Right cardiac atrium (tissue), 5 donors: ENCODE measurements at regions not wholly inside any gene's neighbourhood (a gene's known extent, or its start where the extent isn't known, plus 50 kb on each side); places are given as distances from the start of the nearest gene placed in this dataset.

ENCODE experiments used
- ATAC-seq, 2 donors: fragments of 200-7000 bp; cut with Tn5 transposase; one replicate each; pipeline versions ENCODE4 v1.8.0 to v1.9.1; 2020; ENCODE audit warnings: moderate library complexity in 2 of 2, mild to moderate bottlenecking in 1 of 2
- DNase-seq, 3 donors: peaks; one replicate each; pipeline ENCODE4 v3.0.0-alpha.2; 2020
- H3K27ac ChIP-seq: one replicate; pipeline ENCODE4 v1.5.1; 2013; ENCODE audit warnings: mild to moderate bottlenecking, low read length, control low read depth, moderate library complexity
- H3K27me3 ChIP-seq: one replicate; pipeline ENCODE4 v1.6.1; 2013; ENCODE audit not compliant: control insufficient read depth, insufficient read depth
- H3K4me1 ChIP-seq: one replicate; pipeline ENCODE4 v1.6.1; 2013; ENCODE audit warnings: low read length; ENCODE audit not compliant: control insufficient read depth, insufficient read depth
- H3K4me3 ChIP-seq: one replicate; pipeline ENCODE4 v1.5.1; 2013; ENCODE audit warnings: low read length, control low read depth
- H3K9me3 ChIP-seq: one replicate; pipeline ENCODE4 v1.6.1; 2013; ENCODE audit warnings: low read length; ENCODE audit not compliant: control insufficient read depth
- WGBS: extraction: QIAGEN DNeasy Blood & Tissue Kit; methylation state at CpG from one replicate; pipeline ENCODE4 v1.1.7; 2013; 5-methylcytosine and 5-hydroxymethylcytosine counted together
- intact Hi-C, 4 donors: fragments of 100-400 bp; cut with DNase I; formaldehyde crosslinking; loops; one replicate each; pipeline versions ENCODE4 v1.11.0 to v1.14.0; 2022 to 2023
- donor health status: healthy with polysubstance abuse.
- donor health status: DM: no; HTN: yes; CAD: no.
- donor health status: DM: no; HTN: no; CAD: no.
- donor health status: DM: no; HTN: yes; CAD: no; lungs with severe emphysema.
- donor health status: DM: yes; HTN: yes; CAD: no.

DNA sequence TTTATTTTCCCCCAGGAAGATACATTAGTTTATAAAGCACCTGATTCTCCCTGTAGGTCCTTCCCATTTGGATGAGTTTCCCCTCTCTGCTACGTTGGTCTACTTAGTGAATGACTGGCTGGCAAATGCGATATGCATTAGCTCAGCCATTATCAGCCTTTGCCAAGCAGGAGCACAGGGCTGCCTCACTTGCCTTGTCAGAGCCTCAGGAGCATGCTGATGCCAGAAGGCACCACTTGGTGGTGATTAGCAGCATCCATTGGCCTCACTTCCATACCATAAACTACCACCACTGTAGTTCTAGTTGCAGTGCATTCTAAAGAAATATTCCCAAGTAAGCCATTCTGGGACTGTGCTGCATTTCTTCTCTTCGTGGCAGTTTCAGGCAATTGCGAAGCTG lies 442.8 kb upstream of the CHST9 start:
- intact Hi-C loops: no loop called here
- no peak for ATAC-seq
- no peak for DNase-seq

GRCh38 chr18:27621236-27621890 lies 436.3 kb upstream of the CHST9 start:
- DNase-seq: no peak
- ATAC-seq: no peak
- Histone ChIP-seq H3K4me3 (no peak overlapping the region), H3K9me3 (no peaks in the 10 kb centered on the region), H3K27me3 (no peaks in the 10 kb centered on the region), H3K27ac (no peak overlapping the region), H3K4me1 (no peaks in the 10 kb centered on the region)
- intact Hi-C loops: no loop called here
- 58% methylated on average over 2 of the region's 2 CpGs for WGBS

More for the DNA sequence above, 442.8 kb upstream of the CHST9 start:
- H3K4me1 ChIP-seq: no peaks in the 10 kb centered on the region
- no peak overlapping the region for H3K27ac ChIP-seq
- 67% methylated on average over 4 of the region's 4 CpGs for WGBS
- no peaks in the 10 kb centered on the region for H3K9me3 ChIP-seq
- no peak overlapping the region for H3K4me3 ChIP-seq
- no peaks in the 10 kb centered on the region for H3K27me3 ChIP-seq

GRCh38 chr18:27619906-27620305 lies 434.8 kb upstream of the CHST9 start:
- Histone ChIP-seq H3K9me3 (no peaks in the 10 kb centered on the region), H3K4me1 (no peaks in the 10 kb centered on the region), H3K4me3 (no peak overlapping the region), H3K27me3 (no peaks in the 10 kb centered on the region), H3K27ac (peak overlapping the region; percentile 70)
- intact Hi-C loops: no loop called here
- 64% methylated on average over 4 of the region's 4 CpGs for WGBS
- DNase-seq (peak in 2 of 3 donors; percentile 16 to 18), ATAC-seq (peak; percentile 82 to 91)

- Histone ChIP-seq H3K27me3 (no peaks in the 10 kb centered on the region), H3K9me3 (no peaks in the 10 kb centered on the region), H3K27ac (no peak overlapping the region), H3K4me1 (no peaks in the 10 kb centered on the region), H3K4me3 (no peak overlapping the region)
- DNase-seq (no peak), ATAC-seq (no peak)
- WGBS: 76% methylated on average over 6 of the region's 6 CpGs
- intact Hi-C loops: no loop called here
Measured at GRCh38 chr18:27619090-27619772, 434.1 kb upstream of the CHST9 start.

DNA sequence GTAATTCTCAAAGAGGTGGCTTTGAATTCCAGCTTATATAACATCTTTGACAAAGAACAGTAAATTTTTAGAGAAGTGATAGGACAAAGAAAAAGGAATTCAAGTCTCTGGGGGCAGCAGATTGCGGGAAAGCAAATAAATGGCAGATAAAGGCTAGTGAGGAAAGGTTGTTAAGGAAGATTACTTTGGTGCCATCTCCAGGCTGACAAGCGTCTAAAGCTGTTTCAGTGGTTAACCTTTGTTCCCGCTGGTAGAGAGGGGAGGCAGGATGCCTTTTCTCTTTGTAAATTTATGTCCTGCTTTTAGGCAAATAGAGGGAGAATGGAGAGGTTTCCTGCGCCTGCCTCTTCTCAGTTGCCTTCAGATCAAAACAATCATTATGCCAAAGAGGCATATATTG lies 431.2 kb upstream of the CHST9 start:
- Histone ChIP-seq H3K27me3 (no peaks in the 10 kb centered on the region), H3K4me1 (no peaks in the 10 kb centered on the region), H3K9me3 (no peaks in the 10 kb centered on the region), H3K27ac (no peak overlapping the region), H3K4me3 (no peak overlapping the region)
- no peak for ATAC-seq
- 62% methylated on average over 4 of the region's 4 CpGs for WGBS
- no peak for DNase-seq
- intact Hi-C loops: no loop called here

DNA sequence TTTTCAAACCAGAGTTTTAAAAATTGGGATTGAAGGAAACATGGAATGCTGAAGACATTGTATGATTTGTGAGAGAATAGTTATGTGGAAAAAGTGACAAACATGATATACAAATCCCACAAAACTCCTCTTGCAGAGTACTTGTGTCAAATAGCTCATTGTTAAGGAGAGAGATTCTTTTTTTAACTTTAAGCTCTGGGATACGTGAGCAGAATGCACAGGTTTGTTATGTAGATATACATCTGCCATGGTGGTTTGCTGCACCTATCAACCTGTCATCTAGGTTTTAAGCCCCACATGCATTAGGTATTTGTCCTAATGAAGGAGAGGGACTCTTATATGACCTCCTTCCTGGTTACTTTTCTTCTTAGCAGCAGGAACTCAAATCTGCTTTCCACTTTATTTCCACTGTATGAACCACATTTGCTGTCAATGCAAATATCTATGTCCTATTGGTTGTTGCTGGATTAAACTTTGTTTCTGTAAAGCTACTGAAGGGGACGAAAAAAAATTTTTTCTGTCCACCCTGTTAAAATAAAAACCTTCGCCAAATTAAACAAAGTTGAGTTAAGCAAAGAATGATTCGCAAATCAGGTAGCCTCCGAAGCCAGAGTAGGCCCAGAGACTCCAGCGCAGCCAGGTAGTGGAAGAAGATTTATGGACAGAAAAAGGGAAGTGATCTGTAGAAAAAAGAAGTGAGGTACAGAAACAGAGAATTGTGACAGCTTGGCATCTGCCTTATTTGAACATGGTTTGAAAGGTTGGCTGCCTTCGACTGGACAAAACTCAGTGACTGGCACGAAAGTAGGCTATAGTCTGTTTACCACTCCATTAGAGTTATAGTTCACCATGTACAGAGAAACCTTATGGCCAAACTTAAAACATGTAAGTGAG lies 430.1 kb upstream of the CHST9 start:
- Histone ChIP-seq H3K4me3 (no peak overlapping the region), H3K4me1 (no peaks in the 10 kb centered on the region), H3K9me3 (no peaks in the 10 kb centered on the region), H3K27me3 (no peaks in the 10 kb centered on the region), H3K27ac (no peak overlapping the region)
- WGBS: 86% methylated on average over 8 of the region's 8 CpGs
- DNase-seq (no peak), ATAC-seq (no peak)
- intact Hi-C loops: no loop called here

- intact Hi-C loops: loop anchor here in 3 of 4 donors (5.0 to 10.0 kb wide), 2 partner anchors 138 to 146 kb away; no protein-coding TSS in a partner anchor
- H3K27me3 ChIP-seq: no peaks in the 10 kb centered on the region
- ATAC-seq (no peak), DNase-seq (no peak)
- H3K4me1 ChIP-seq: no peaks in the 10 kb centered on the region
- H3K4me3 ChIP-seq: no peak overlapping the region
- H3K9me3 ChIP-seq: no peaks in the 10 kb centered on the region
- no peak overlapping the region for H3K27ac ChIP-seq
Measured at GRCh38 chr18:27609221-27609620, 424.1 kb upstream of the CHST9 start.

GRCh38 chr18:27608742-27609141 lies 423.6 kb upstream of the CHST9 start:
- no peak overlapping the region for H3K27ac ChIP-seq
- intact Hi-C loops: loop anchor here in 3 of 4 donors (5.0 to 10.0 kb wide), 2 partner anchors 139 to 146 kb away; no protein-coding TSS in a partner anchor
- H3K27me3 ChIP-seq: no peaks in the 10 kb centered on the region
- H3K4me3 ChIP-seq: no peak overlapping the region
- H3K9me3 ChIP-seq: no peaks in the 10 kb centered on the region
- WGBS: 94% methylated on average over 3 of the region's 3 CpGs
- DNase-seq (no peak), ATAC-seq (no peak)
- no peaks in the 10 kb centered on the region for H3K4me1 ChIP-seq

DNA sequence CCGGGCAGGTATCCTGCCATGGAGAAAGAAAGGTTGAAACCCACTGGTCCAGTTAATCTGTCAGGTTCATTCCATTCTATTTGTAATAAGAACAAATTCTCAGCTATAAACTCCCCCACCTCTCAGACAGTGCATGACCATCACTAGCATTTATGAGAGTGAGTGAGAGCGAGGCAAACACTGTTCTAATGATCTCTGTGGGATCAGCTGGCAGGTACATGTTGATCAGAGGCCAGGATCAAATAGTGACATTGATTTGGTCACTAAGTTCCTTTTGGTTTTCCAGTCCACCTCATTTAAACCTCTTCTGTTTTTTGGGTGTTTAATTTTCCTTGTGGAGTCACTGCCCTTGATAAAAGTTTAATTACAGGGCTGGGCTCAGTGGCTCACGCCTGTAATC lies 423.1 kb upstream of the CHST9 start:
- 89% methylated on average over 3 of the region's 3 CpGs for WGBS
- H3K9me3 ChIP-seq: no peaks in the 10 kb centered on the region
- no peaks in the 10 kb centered on the region for H3K27me3 ChIP-seq
- no peak overlapping the region for H3K4me3 ChIP-seq
- H3K27ac ChIP-seq: no peak overlapping the region
- DNase-seq (no peak), ATAC-seq (no peak)
- H3K4me1 ChIP-seq: no peaks in the 10 kb centered on the region
- intact Hi-C loops: loop anchor here in 3 of 4 donors (5.0 to 10.0 kb wide), 2 partner anchors 139 to 147 kb away; no protein-coding TSS in a partner anchor

DNA sequence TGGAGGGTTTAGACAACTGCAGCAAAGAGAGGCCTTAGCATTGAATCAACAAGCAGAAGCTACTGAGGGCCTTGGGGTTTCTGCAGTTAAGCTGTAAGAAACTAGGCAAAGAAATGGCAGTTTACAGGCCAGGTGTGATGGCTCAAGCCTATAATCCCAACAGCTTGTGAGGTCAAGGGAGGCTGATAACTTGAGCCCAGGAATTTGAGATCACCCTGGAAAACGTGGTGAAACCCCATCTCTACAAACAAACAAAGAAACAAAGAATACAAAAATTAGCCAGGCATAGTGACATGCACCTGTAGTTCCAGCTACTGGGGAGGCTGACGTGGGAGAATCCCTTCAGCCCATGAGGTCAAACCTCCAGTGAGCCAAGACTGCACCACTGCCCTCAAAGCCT lies 421.6 kb upstream of the CHST9 start:
- Histone ChIP-seq H3K27me3 (no peaks in the 10 kb centered on the region), H3K9me3 (no peaks in the 10 kb centered on the region), H3K4me3 (no peak overlapping the region), H3K27ac (no peak overlapping the region), H3K4me1 (no peaks in the 10 kb centered on the region)
- ATAC-seq (no peak), DNase-seq (peak in 1 of 3 donors; percentile 16)
- intact Hi-C loops: loop anchor here in 3 of 4 donors (5.0 to 10.0 kb wide), 2 partner anchors 141 to 148 kb away; no protein-coding TSS in a partner anchor
- WGBS: 69% methylated on average over 2 of the region's 2 CpGs
